GM12892 (cell line): ENCODE measurements at regions not wholly inside any gene's neighbourhood (a gene's known extent, or its start where the extent isn't known, plus 50 kb on each side); places are given as distances from the start of the nearest gene placed in this dataset.

Experiments
- DNase-seq: peaks from one replicate; pipeline ENCODE4 v3.0.0; 2011; ENCODE audit not compliant: insufficient read length
- FAIRE-seq: peaks from 2 replicates; lab custom pipeline; 2011; peaks lifted over from hg19 to GRCh38; lab: Jason Lieb, UNC
- POLR2A ChIP-seq: IDR thresholded peaks from 2 replicates; pipeline ENCODE4 v1.6.1; 2011; ENCODE audit warnings: low read depth, low read length, control low read depth
- POLR2AphosphoS5 ChIP-seq: IDR thresholded peaks from 2 replicates; pipeline ENCODE4 v1.6.1; 2011; ENCODE audit warnings: low read depth, low read length, control low read depth
- TAF1 ChIP-seq: IDR thresholded peaks from 2 replicates; pipeline ENCODE4 v1.6.1; 2011; ENCODE audit warnings: low read depth, mild to moderate bottlenecking, control low read depth, low read length, borderline replicate concordance

- TF ChIP-seq TAF1 (no peak), POLR2AphosphoS5 (no peak), POLR2A (no peak)
- DNase-seq: no peak
- no peak for FAIRE-seq
Measured at GRCh38 chrX:97666890-97667289, 783.2 kb downstream of the RPA4 start.

GRCh38 chrX:97668126-97668525 lies 784.4 kb downstream of the RPA4 start:
- FAIRE-seq (no peak), DNase-seq (no peak)
- TF ChIP-seq POLR2A (no peak), POLR2AphosphoS5 (no peak), TAF1 (no peak)

- DNase-seq (no peak), FAIRE-seq (no peak)
Measured at GRCh38 chrX:97672138-97672537, 788.4 kb downstream of the RPA4 start.

GRCh38 chrX:97672608-97673007 lies 788.9 kb downstream of the RPA4 start:
- FAIRE-seq (no peak), DNase-seq (no peak)
- no peak for TF ChIP-seq POLR2AphosphoS5
- no peak for TF ChIP-seq POLR2A
- TF ChIP-seq TAF1: no peak

More at GRCh38 chrX:97672138-97672537, 788.4 kb downstream of the RPA4 start:
- TF ChIP-seq POLR2A (no peak), TAF1 (no peak), POLR2AphosphoS5 (no peak)

- FAIRE-seq: no peak
- TF ChIP-seq POLR2AphosphoS5 (no peak), POLR2A (no peak), TAF1 (no peak)
- DNase-seq: no peak
Measured at GRCh38 chrX:97673135-97673534, 789.4 kb downstream of the RPA4 start.

- DNase-seq (no peak), FAIRE-seq (no peak)
- no peak for TF ChIP-seq POLR2AphosphoS5
- TF ChIP-seq POLR2A: no peak
- TF ChIP-seq TAF1: no peak
Measured at GRCh38 chrX:97682991-97683840, 799.5 kb downstream of the RPA4 start.

GRCh38 chrX:97685753-97686152 lies 802.0 kb downstream of the RPA4 start:
- TF ChIP-seq TAF1 (no peak), POLR2A (no peak)
- FAIRE-seq (peak; percentile 51), DNase-seq (no peak)

GRCh38 chrX:97691901-97692455 lies 808.3 kb downstream of the RPA4 start:
- FAIRE-seq (no peak), DNase-seq (no peak)
- no peak for TF ChIP-seq POLR2AphosphoS5
- no peak for TF ChIP-seq TAF1
- no peak for TF ChIP-seq POLR2A

GRCh38 chrX:97692575-97692974 lies 808.9 kb downstream of the RPA4 start:
- TF ChIP-seq POLR2AphosphoS5 (no peak), POLR2A (no peak), TAF1 (no peak)
- FAIRE-seq (no peak), DNase-seq (no peak)

- no peak for TF ChIP-seq POLR2AphosphoS5
- TF ChIP-seq TAF1: no peak
- TF ChIP-seq POLR2A: no peak
- FAIRE-seq (no peak), DNase-seq (no peak)
Measured at GRCh38 chrX:97700547-97700946, 816.8 kb downstream of the RPA4 start.

- TF ChIP-seq TAF1 (no peak), POLR2AphosphoS5 (no peak), POLR2A (no peak)
- FAIRE-seq: no peak
- DNase-seq: no peak
Measured at GRCh38 chrX:97704474-97704873, 820.8 kb downstream of the RPA4 start.

GRCh38 chrX:97704881-97705280 lies 821.2 kb downstream of the RPA4 start:
- FAIRE-seq (no peak), DNase-seq (no peak)
- no peak for TF ChIP-seq POLR2A
- no peak for TF ChIP-seq POLR2AphosphoS5
